Adipose tissue (tissue), 3 donors: ENCODE measurements at regions not wholly inside any gene's neighbourhood (a gene's known extent, or its start where the extent isn't known, plus 50 kb on each side); places are given as distances from the start of the nearest gene placed in this dataset.

Experiments used
- H3K27ac ChIP-seq: one replicate; pipeline ENCODE4 v1.5.1; 2013; ENCODE audit warnings: low read depth, low read length
- WGBS, 3 donors: extraction: QIAGEN DNeasy Blood & Tissue Kit; methylation state at CpG; one replicate each; pipeline ENCODE4 v1.1.7; 2013; 5-methylcytosine and 5-hydroxymethylcytosine counted together
- donor health status: healthy with polysubstance abuse.
- donor health status: Bipolar disorder and iron deficiency.
- donor health status: healthy.

DNA sequence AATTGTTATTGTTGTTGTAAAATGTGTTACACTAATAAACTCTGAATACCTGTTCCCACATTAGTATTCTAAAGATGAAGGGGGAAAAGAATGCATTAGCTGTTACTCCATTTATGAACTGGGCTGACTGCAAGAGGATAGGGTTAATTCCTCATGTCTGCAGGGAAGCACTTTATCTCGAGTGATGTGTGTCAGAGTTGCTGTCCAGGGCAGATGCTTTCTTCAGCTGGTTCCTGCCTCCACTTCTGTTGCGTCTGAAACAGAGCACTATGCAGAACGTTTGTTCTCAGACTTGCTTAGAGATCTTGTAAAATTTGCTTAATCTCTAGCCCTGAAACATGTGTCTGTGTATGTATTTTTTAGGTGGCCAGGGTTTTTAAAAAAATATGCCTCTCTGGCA lies 318.8 kb downstream of the SPRY2 start:
- H3K27ac ChIP-seq, result no peak overlapping the region
- WGBS, 3 donors, result 36 to 48% (median 43%) methylated on average over 3 of the region's 3 CpGs

GRCh38 chr13:80012251-80012650 lies 328.7 kb downstream of the SPRY2 start:
- WGBS, 3 donors, result 42 to 70% (median 50%) methylated on average over 1 of the region's 1 CpG
- no peak overlapping the region for H3K27ac ChIP-seq

DNA sequence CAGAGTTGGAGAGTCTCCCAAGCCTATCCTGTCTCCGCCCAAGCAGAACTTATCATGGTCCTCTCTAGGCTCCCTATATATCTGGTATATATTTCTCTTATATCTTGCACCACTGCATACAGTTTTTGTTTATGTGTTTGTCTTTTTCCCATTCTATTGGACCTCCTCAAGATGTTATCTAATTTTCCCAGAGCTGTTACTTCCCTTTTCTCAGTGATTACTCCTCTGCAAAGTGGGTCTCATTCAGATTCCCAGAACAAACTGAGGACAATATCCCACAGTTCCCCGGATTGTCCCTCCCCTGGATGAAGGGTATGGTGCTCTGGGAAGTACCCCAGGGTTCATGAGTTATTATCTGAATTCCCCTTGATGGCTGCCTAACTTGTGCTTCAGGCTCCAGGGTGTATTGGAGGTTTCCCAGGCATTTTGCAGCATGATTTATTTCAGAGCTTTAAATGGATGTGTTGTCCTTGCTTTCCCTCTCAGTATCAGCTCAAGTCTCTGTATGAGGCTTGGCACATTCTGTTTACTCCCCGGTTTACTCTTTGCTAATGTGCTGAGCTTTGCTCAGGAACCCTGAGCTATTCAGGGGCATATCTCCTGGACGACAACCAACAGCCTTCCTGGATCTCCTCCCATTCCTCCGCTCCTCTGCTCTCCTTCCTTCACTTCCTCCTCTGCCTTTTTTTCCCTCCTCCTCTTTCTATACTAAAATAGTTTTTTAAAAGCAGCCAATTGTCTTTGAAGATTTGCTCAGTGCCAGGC lies 329.3 kb downstream of the SPRY2 start:
- 35 to 50% (median 46%) methylated on average over 5 of the region's 5 CpGs for WGBS, 3 donors
- no peak overlapping the region for H3K27ac ChIP-seq

DNA sequence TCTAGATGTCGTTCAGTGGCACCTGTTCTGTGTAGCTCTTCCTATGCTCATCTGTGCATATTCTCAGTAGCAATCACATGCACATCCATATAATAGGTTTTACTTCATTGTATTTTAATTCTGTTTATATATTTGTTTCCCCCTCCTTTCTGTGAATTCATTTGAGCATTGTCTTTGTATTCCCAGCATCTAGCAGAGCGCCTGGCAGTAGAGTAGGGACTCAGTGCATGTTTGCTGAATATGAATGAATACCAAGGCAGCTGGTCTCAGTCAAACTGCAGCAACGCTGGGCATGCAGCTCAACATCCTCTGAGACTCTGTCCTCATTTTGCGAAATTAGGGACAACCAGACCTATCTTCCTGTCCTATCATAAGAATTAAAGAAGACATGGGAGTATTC lies 330.1 kb downstream of the SPRY2 start:
- 90 to 91% (median 91%) methylated on average over 4 of the region's 4 CpGs for WGBS, 3 donors

GRCh38 chr13:80010286-80010831 lies 330.6 kb downstream of the SPRY2 start:
- no peak overlapping the region for H3K27ac ChIP-seq
- 57 to 94% (median 89%) methylated on average over 6 of the region's 6 CpGs for WGBS, 3 donors

More for the DNA sequence above, 330.1 kb downstream of the SPRY2 start:
- no peak overlapping the region for H3K27ac ChIP-seq

DNA sequence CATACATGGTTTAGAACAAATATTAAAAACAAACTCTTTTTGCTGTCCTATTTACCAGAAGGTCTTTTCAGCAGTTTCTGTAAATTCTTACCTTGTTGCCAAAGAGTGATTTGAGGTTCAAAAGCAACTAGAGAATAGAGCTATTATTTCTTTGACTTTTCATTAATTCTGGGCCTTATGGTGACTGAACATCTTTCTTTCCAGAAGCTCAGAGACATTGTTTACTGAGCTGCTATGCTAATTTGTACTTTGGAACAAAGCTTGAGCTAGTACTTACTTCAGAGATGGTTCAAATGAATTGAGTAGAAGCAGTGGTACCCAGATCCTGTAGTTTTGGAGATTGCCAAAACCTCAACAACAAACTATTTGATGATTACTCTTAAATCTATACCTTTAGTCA lies 331.2 kb downstream of the SPRY2 start:
- no peak overlapping the region for H3K27ac ChIP-seq

- WGBS, 3 donors, result 84 to 92% (median 92%) methylated on average over 4 of the region's 4 CpGs
- H3K27ac ChIP-seq, result no peak overlapping the region
Measured at GRCh38 chr13:80006940-80007339, 334.0 kb downstream of the SPRY2 start.

DNA sequence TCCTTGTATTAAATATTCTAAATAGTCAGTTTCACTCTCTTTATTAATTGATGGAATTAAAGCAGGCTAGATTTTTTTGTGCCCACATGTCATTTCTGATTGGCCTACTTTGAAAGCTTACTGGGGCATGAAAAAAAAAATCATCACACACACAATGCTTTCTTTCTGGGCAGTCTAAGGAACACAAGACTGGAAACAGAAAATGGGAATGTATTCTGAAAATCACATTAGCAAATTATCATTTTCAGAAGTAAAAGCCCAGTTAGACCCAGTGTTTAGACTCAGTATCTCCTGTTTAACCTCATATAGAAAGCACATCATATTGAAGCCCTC lies 339.4 kb downstream of the SPRY2 start:
- no peak overlapping the region for H3K27ac ChIP-seq

- H3K27ac ChIP-seq, result no peak overlapping the region
- WGBS, 3 donors, result 60 to 74% (median 65%) methylated on average over 4 of the region's 4 CpGs
Measured at GRCh38 chr13:80000684-80001509, 340.0 kb downstream of the SPRY2 start.

GRCh38 chr13:79999601-80000000 lies 341.3 kb downstream of the SPRY2 start:
- WGBS, 3 donors, result 39 to 84% (median 83%) methylated on average over 1 of the region's 1 CpG
- no peak overlapping the region for H3K27ac ChIP-seq

GRCh38 chr13:79998381-79998880 lies 342.5 kb downstream of the SPRY2 start:
- H3K27ac ChIP-seq, result no peak overlapping the region
- WGBS, 3 donors, result 76 to 85% (median 84%) methylated on average over 4 of the region's 4 CpGs

- 56 to 63% (median 59%) methylated on average over 3 of the region's 3 CpGs for WGBS, 3 donors
- H3K27ac ChIP-seq, result no peak overlapping the region
Measured at GRCh38 chr13:79997244-79997643, 343.7 kb downstream of the SPRY2 start.

DNA sequence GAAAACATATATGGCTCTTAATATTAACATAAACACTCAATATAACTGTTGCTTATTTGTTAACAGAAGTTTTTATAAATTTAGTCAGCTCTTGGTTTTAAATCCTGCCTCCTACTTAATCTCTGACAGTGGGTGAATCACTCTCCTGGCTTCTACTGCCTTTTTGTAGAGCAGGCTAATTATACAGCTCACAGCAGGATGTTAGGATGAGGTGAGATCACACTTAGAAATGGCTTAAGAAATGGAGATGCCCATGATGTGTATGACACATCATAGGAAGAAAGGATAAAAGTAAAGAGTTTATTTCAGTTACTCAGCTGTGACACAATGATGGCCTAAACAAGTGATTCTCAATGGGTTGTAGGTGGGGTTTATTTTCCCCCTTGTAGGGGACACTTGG lies 345.6 kb downstream of the SPRY2 start:
- no peak overlapping the region for H3K27ac ChIP-seq

GRCh38 chr13:79992111-79992510 lies 348.8 kb downstream of the SPRY2 start:
- 86 to 100% (median 99%) methylated on average over 1 of the region's 1 CpG for WGBS, 3 donors
- no peak overlapping the region for H3K27ac ChIP-seq

DNA sequence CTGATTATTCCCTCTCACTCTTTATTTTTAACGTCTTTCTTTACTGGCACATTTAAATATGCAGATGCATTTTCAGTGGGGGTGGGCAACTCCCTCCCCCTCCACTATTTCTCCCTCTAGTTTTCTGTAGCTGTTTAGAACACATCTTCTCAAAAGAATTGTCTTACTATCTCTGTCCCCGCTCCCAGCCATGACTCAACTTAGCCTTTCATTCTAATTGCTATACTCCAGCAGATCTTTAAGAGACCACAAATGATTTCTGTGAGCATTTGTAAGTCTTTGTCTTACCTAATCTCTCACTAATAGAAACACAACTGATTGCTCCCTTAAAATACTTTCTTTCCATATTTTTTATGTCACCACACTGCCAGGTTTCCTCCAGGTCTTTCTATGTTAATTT lies 350.9 kb downstream of the SPRY2 start:
- WGBS, 3 donors, result 69 to 74% (median 73%) methylated on average over 2 of the region's 2 CpGs

DNA sequence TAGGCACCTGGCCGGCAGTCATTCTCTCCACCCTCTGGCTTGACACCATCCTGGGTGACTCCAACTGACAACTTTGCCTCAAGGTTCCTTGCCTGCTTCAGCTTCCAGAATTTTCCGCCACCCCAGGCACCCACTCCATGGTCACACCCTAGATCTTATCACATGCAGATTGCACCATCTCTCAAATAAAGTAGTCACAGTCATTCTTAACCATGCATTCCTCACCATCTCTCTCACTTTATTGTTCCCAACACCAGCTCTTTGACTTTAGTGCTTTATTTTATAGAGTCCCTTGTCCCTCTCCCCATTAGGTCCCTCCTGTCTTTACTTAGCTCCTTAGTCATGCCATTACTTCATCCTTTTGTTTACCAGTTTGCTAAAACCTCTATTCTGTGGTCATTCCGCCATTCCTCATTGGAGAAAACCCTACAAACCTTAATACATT lies 351.7 kb downstream of the SPRY2 start:
- WGBS, 3 donors, result 93 to 95% (median 95%) methylated on average over 3 of the region's 3 CpGs
- no peak overlapping the region for H3K27ac ChIP-seq

More for the DNA sequence above, 350.9 kb downstream of the SPRY2 start:
- no peak overlapping the region for H3K27ac ChIP-seq

DNA sequence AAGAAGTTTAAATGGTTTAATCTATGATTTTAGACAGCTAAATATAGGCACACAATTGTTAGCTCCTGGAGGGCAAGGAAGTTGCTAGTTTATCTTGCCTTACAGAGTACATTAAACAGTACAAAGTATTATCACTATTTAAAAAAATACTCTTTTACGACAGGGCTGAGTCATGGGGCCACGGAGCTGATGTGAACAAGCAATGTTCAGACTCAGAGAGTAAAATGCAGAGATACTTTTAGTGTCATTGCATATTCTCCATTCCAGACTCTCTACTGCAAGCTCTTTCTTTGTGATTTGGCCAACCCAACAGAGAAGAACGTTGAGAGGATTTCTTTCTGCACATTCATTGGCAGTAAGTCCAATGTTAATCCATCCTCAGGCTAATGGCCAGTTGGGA lies 352.4 kb downstream of the SPRY2 start:
- WGBS, 3 donors, result 65 to 74% (median 66%) methylated on average over 3 of the region's 3 CpGs
- H3K27ac ChIP-seq, result no peak overlapping the region

- no peak overlapping the region for H3K27ac ChIP-seq
Measured at GRCh38 chr13:79987761-79988160, 353.2 kb downstream of the SPRY2 start.

- no peak overlapping the region for H3K27ac ChIP-seq
Measured at GRCh38 chr13:79987323-79987722, 353.6 kb downstream of the SPRY2 start.

GRCh38 chr13:79986890-79987289 lies 354.0 kb downstream of the SPRY2 start:
- no peak overlapping the region for H3K27ac ChIP-seq

More at GRCh38 chr13:79986890-79987289, 354.0 kb downstream of the SPRY2 start:
- WGBS, 3 donors, result 90 to 100% (median 98%) methylated on average over 1 of the region's 1 CpG
